GM12878 (cell line): ENCODE measurements at regions not wholly inside any gene's neighbourhood (a gene's known extent, or its start where the extent isn't known, plus 50 kb on each side); places are given as distances from the start of the nearest gene placed in this dataset.

Experiments
- ATAC-seq: fragments of 200-7000 bp; cut with Tn5 transposase; 3 replicates; pipeline ENCODE4 v1.9.1; 2020; ENCODE audit warnings: mild to moderate bottlenecking, moderate library complexity
- BruUV-seq: library from RNA; stranded (reverse); fragments of 400-500 nt; replicated peaks from 2 replicates; lab custom pipeline; 2021; lab: Mats Ljungman, UMichigan
- CTCF ChIA-PET: fragments of 300-600 bp; sonication (Branson Sonifier 250); formaldehyde crosslinking; extraction: SDS; loops from one replicate; lab custom pipeline; 2021; ENCODE audit warnings: inconsistent platforms; lab: Yijun Ruan, JAX
- POLR2A ChIA-PET: fragments of 350-600 bp; formaldehyde crosslinking; extraction: SDS; loops from one replicate; lab custom pipeline; 2021; ENCODE audit warnings: inconsistent platforms; lab: Charles Lee
- RAD21 ChIA-PET: fragments of 300-600 bp; sonication (Branson Sonifier 250); formaldehyde crosslinking; loops from one replicate; lab custom pipeline; 2023; ENCODE audit warnings: antibody characterized with exemption; ENCODE audit not compliant: unreplicated experiment; lab: Charles Lee
- SMC1A ChIA-PET: fragments of 300-600 bp; sonication (Branson Sonifier 250); formaldehyde crosslinking; loops from one replicate; lab custom pipeline; 2023; ENCODE audit not compliant: unreplicated experiment, uncharacterized antibody; lab: Charles Lee
- DNase-seq: peaks from one replicate; pipeline ENCODE4 v3.0.0-alpha.2; 2011; ENCODE audit warnings: low read depth, low spot score
- FAIRE-seq: peaks from 3 replicates; lab custom pipeline; 2011; peaks lifted over from hg19 to GRCh38; lab: Jason Lieb, UNC
- H2AFZ ChIP-seq: 2 replicates; pipeline ENCODE4 v1.6.0; 2011; ENCODE audit warnings: low read depth, low read length, control low read depth; ENCODE audit not compliant: control insufficient read depth
- H3K27ac ChIP-seq: 2 replicates; pipeline ENCODE4 v1.5.1; 2011; ENCODE audit warnings: control low read depth; ENCODE audit not compliant: control insufficient read depth, insufficient read depth
- H3K27me3 ChIP-seq, 2 experiments: replicated peaks in 1 of 2; 2 replicates each; pipeline versions ENCODE4 v1.6.0 to v1.6.1; 2011; ENCODE audit warnings: low read length in 1 of 2; ENCODE audit not compliant: control insufficient read depth in 2 of 2, insufficient read depth in 2 of 2
- H3K36me3 ChIP-seq, 2 experiments: 2 replicates each; pipeline ENCODE4 v1.5.1; 2011; ENCODE audit warnings: low read length in 1 of 2; ENCODE audit not compliant: control insufficient read depth in 2 of 2, insufficient read depth in 2 of 2
- H3K4me1 ChIP-seq: 2 replicates; pipeline ENCODE4 v1.6.1; 2011; ENCODE audit warnings: mild to moderate bottlenecking, low read length, moderate library complexity, mixed read lengths; ENCODE audit not compliant: control insufficient read depth, insufficient read depth
- H3K4me2 ChIP-seq: 2 replicates; pipeline ENCODE4 v1.6.0; 2011; ENCODE audit warnings: control low read depth; ENCODE audit not compliant: control insufficient read depth, insufficient read depth
- H3K4me3 ChIP-seq: fragments of 200-600 bp; sonication (generic); 2 replicates; pipeline ENCODE4 v1.5.1; 2016
- H3K79me2 ChIP-seq: 2 replicates; pipeline ENCODE4 v1.6.0; 2011; ENCODE audit warnings: low read length; ENCODE audit not compliant: control insufficient read depth, insufficient read depth
- H3K9ac ChIP-seq: 2 replicates; pipeline ENCODE4 v1.8.0; 2011; ENCODE audit warnings: low read length, control low read depth, mixed read lengths; ENCODE audit not compliant: control insufficient read depth, insufficient read depth
- H3K9me3 ChIP-seq: replicated peaks from 3 replicates; pipeline ENCODE4 v1.5.1; 2011; ENCODE audit warnings: mild to moderate bottlenecking, low read length; ENCODE audit not compliant: control insufficient read depth, insufficient read depth
- H4K20me1 ChIP-seq: 2 replicates; pipeline ENCODE4 v1.6.0; 2011; ENCODE audit not compliant: control insufficient read depth, insufficient read depth
- CBX3 ChIP-seq: fragments of 200-600 bp; sonication (generic); IDR thresholded peaks from 2 replicates; pipeline ENCODE4 v1.6.1; 2016; ENCODE audit warnings: low read depth, borderline replicate concordance
- IRF3 ChIP-seq: fragments of 450-650 bp; IDR thresholded peaks from 2 replicates; pipeline ENCODE4 v1.6.1; 2014; ENCODE audit warnings: mild to moderate bottlenecking
- KLF5 ChIP-seq: fragments of 450-650 bp; IDR thresholded peaks from 2 replicates; pipeline ENCODE4 v1.6.1; 2014; ENCODE audit warnings: mild to moderate bottlenecking; ENCODE audit not compliant: partially characterized antibody
- MEF2B ChIP-seq: fragments of 450-650 bp; IDR thresholded peaks from 2 replicates; pipeline ENCODE4 v1.6.1; 2018; ENCODE audit warnings: mild to moderate bottlenecking, moderate library complexity; ENCODE audit not compliant: partially characterized antibody, poor library complexity, severe bottlenecking
- MXI1 ChIP-seq: fragments of 150-350 bp; IDR thresholded peaks from 2 replicates; pipeline ENCODE4 v1.6.1; 2011; ENCODE audit warnings: low read depth, mild to moderate bottlenecking, inconsistent platforms, low read length, improper control_type of control experiment
- NFYB ChIP-seq: IDR thresholded peaks from 2 replicates; pipeline ENCODE4 v1.6.1; 2011; ENCODE audit warnings: low read depth, mild to moderate bottlenecking, low read length, improper control_type of control experiment, moderate library complexity; ENCODE audit not compliant: insufficient read depth
- RB1 ChIP-seq: fragments of 450-650 bp; formaldehyde crosslinking; IDR thresholded peaks from 2 replicates; pipeline ENCODE4 v1.6.1; 2017; ENCODE audit warnings: mild to moderate bottlenecking, borderline replicate concordance
- RELA ChIP-seq: fragments of 450-650 bp; IDR thresholded peaks from 2 replicates; pipeline ENCODE4 v1.8.0; 2014; ENCODE audit warnings: borderline replicate concordance; ENCODE audit not compliant: partially characterized antibody
- SMARCA5 ChIP-seq: fragments of 450-650 bp; IDR thresholded peaks from 2 replicates; pipeline ENCODE4 v1.6.1; 2017; ENCODE audit warnings: mild to moderate bottlenecking
- SPI1 ChIP-seq: IDR thresholded peaks from 2 replicates; pipeline ENCODE4 v1.6.1; 2011; ENCODE audit warnings: low read depth, mild to moderate bottlenecking, low read length, moderate library complexity, borderline replicate concordance; ENCODE audit not compliant: insufficient read depth
- ZSCAN29 ChIP-seq: fragments of 450-650 bp; IDR thresholded peaks from 2 replicates; pipeline ENCODE4 v1.6.1; 2017; ENCODE audit warnings: mild to moderate bottlenecking, moderate library complexity
- WGBS: methylation state at CpG from one replicate; pipeline ENCODE4 v1.1.6; 2016; ENCODE audit warnings: low lambda C conversion rate; ENCODE audit not compliant: insufficient replicate concordance, insufficient coverage; ENCODE audit errors: missing lambda C conversion rate; 5-methylcytosine and 5-hydroxymethylcytosine counted together
- in situ Hi-C: fragments of 300-500 bp; cut with MboI; formaldehyde crosslinking; loops from 9 replicates; pipeline ENCODE4 v1.14.3; 2018; ENCODE audit warnings: mixed read lengths
- intact Hi-C: fragments of 100-400 bp; cut with micrococcal nuclease; formaldehyde crosslinking; loops from one replicate; pipeline ENCODE4 v1.14.2; 2022; ENCODE audit not compliant: unreplicated experiment
- TF ChIP-seq, protein P1 (sequence below): fragments of 450-650 bp; formaldehyde crosslinking; IDR thresholded peaks from 2 replicates; pipeline ENCODE4 v1.4.0; 2020; ENCODE audit warnings: mild to moderate bottlenecking, moderate library complexity

DNA sequence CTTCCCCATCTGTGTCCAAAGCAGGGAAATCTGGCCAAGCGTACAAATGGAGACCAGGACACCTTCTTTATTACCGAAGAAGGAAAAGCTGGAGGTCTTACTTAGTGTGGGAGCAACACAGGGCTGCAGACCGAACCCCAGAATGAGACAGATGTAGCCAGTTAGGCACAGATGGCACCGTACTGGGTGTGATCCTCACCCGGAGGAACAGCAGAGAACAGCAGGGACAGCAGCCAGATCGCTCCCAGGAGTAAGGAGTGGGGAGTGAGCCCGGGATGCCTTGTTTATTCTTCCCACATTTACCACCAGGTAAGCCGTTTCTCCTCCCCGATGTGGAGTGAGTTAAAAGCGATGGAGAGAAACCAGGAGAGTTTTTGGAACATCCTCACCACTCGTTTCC lies 150.7 kb upstream of the SPRED2 start (continued):
- no peak for TF ChIP-seq IRF3
- TF ChIP-seq SMARCA5 = no peak
- TF ChIP-seq, all 136 proteins: peak for 0

DNA sequence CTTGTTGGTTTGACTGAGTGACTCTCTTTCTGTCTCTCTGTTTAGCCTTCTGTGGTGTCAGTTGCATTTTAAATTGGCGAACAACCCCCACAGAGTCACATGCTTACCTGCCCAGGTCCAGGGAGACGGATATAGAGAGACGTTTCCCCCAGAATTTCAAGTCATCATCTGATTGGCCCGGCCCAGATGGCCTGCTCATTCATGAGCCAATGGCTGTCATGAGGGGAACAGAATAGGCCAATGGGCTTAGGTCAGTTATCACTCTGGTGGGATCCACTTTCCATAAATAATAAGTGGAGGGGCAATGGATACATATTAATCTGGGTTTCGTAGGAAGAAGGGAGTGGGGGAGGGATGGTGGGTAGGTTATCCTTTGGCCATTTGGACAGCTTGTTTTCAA lies 150.0 kb upstream of the SPRED2 start:
- BruUV-seq = no TSS peak
- DNase-seq (no peak), ATAC-seq (no peak), FAIRE-seq (no peak)
- TF ChIP-seq NFYB (peak; percentile 62; the same call in 1 of the 2 replicates), MXI1 (no peak)
- POLR2A ChIA-PET = no interaction called here
- no peak overlapping the region for H2AFZ ChIP-seq
- 30% methylated on average over 5 of the region's 5 CpGs for WGBS
- intact Hi-C loops (no loop called here), in situ Hi-C loops (no loop called here)
- H3K9ac ChIP-seq = no peak overlapping the region
- no peaks in the 10 kb centered on the region; the same call in 2 of the 3 replicates for H3K9me3 ChIP-seq
- CTCF ChIA-PET = interaction anchor here (0.6 to 1.2 kb wide), 4 partner anchors 9 to 551 kb away, joined by 3 to 4 read pairs (median 3); no protein-coding TSS in a partner anchor
- no peak overlapping the region for H3K4me3 ChIP-seq
- RAD21 ChIA-PET = no interaction called here
- H3K27ac ChIP-seq = no peak overlapping the region
- no peaks in the 10 kb centered on the region for H3K36me3 ChIP-seq
- peaks cover 3% of the 10 kb centered on the region; the same call in 1 of the 2 replicates for H3K4me1 ChIP-seq
- no peaks in the 10 kb centered on the region for H3K79me2 ChIP-seq
- no peaks in the 10 kb centered on the region; a peak in 1 of 4 replicates for H3K27me3 ChIP-seq
- no peaks in the 10 kb centered on the region for H4K20me1 ChIP-seq
- no peak overlapping the region for H3K4me2 ChIP-seq
- SMC1A ChIA-PET = interaction anchor here (1.0 kb wide), 1 partner anchor 8 kb away, joined by 3 read pairs; no protein-coding TSS in a partner anchor

DNA sequence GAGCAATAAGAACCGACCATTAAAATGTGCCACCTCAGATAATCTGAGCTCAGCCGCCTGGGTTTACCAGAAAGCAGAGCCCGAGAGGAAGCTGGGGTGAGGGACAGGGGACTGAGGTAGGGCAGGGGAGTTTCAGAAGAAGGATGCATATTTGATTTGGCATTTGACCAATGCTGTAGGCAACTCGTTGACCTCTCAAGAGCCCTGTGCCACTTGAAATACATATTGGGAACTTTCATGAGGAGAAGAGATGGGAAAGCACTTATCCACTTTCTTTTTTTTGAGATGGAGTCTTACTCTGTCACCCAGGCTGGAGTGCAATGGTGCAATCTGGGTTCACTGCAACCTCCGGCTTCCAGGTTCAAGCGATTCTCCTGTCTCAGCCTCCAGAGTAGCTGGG lies 148.4 kb upstream of the SPRED2 start:
- RAD21 ChIA-PET = no interaction called here
- no peak overlapping the region for H3K27ac ChIP-seq
- CTCF ChIA-PET = no interaction called here
- intact Hi-C loops = no loop called here
- H3K4me1 ChIP-seq = peaks cover 3% of the 10 kb centered on the region; the same call in 1 of the 2 replicates
- SMC1A ChIA-PET = no interaction called here
- no peaks in the 10 kb centered on the region; the same call in 2 of the 3 replicates for H3K9me3 ChIP-seq
- DNase-seq (no peak), FAIRE-seq (no peak), ATAC-seq (no peak)
- H3K36me3 ChIP-seq = no peaks in the 10 kb centered on the region
- H3K27me3 ChIP-seq = no peaks in the 10 kb centered on the region; a peak in 1 of 4 replicates
- no peaks in the 10 kb centered on the region for H4K20me1 ChIP-seq
- in situ Hi-C loops = no loop called here
- no peak overlapping the region for H2AFZ ChIP-seq
- no TSS peak for BruUV-seq
- H3K9ac ChIP-seq = no peak overlapping the region
- 36% methylated on average over 6 of the region's 6 CpGs for WGBS
- no peaks in the 10 kb centered on the region for H3K79me2 ChIP-seq
- H3K4me2 ChIP-seq = no peak overlapping the region
- POLR2A ChIA-PET = no interaction called here
- no peak overlapping the region for H3K4me3 ChIP-seq
- TF ChIP-seq CBX3 (no peak), KLF5 (no peak), SPI1 (no peak), RB1 (no peak), RELA (no peak), ZSCAN29 (no peak), MEF2B (no peak)
- TF ChIP-seq, protein P1, sequence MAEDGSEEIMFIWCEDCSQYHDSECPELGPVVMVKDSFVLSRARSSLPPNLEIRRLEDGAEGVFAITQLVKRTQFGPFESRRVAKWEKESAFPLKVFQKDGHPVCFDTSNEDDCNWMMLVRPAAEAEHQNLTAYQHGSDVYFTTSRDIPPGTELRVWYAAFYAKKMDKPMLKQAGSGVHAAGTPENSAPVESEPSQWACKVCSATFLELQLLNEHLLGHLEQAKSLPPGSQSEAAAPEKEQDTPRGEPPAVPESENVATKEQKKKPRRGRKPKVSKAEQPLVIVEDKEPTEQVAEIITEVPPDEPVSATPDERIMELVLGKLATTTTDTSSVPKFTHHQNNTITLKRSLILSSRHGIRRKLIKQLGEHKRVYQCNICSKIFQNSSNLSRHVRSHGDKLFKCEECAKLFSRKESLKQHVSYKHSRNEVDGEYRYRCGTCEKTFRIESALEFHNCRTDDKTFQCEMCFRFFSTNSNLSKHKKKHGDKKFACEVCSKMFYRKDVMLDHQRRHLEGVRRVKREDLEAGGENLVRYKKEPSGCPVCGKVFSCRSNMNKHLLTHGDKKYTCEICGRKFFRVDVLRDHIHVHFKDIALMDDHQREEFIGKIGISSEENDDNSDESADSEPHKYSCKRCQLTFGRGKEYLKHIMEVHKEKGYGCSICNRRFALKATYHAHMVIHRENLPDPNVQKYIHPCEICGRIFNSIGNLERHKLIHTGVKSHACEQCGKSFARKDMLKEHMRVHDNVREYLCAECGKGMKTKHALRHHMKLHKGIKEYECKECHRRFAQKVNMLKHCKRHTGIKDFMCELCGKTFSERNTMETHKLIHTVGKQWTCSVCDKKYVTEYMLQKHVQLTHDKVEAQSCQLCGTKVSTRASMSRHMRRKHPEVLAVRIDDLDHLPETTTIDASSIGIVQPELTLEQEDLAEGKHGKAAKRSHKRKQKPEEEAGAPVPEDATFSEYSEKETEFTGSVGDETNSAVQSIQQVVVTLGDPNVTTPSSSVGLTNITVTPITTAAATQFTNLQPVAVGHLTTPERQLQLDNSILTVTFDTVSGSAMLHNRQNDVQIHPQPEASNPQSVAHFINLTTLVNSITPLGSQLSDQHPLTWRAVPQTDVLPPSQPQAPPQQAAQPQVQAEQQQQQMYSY (CRISPR knock-in tag) = no peak
